ENCODE measurements at regions not wholly inside any gene's neighbourhood (a gene's known extent, or its start where the extent isn't known, plus 50 kb on each side); places are given as distances from the start of the nearest gene placed in this dataset.

- DNase-seq (ENCODE audit: low read depth, low spot score): no peak
These were observed 276.6 kb downstream of the CMPK2 start for GRCh38 chr2:6589150-6589549.

GRCh38 chr2:6590442-6590841 is 275.3 kb downstream of the CMPK2 start:
- DNase-seq (ENCODE audit: low read depth, low spot score): no peak

- no peak for DNase-seq (ENCODE audit: low read depth, low spot score)
These were observed 263.2 kb downstream of the CMPK2 start for GRCh38 chr2:6602471-6602870.

- DNase-seq (ENCODE audit: low read depth, low spot score): no peak
These were observed 259.7 kb downstream of the CMPK2 start for GRCh38 chr2:6605836-6606505.

- DNase-seq (ENCODE audit: low read depth, low spot score): no peak
These were observed 247.9 kb downstream of the CMPK2 start for GRCh38 chr2:6617794-6618193.

GRCh38 chr2:6618201-6618600 is 247.5 kb downstream of the CMPK2 start:
- DNase-seq (ENCODE audit: low read depth, low spot score): no peak

- no peak for DNase-seq (ENCODE audit: low read depth, low spot score)
These were observed 242.0 kb downstream of the CMPK2 start for GRCh38 chr2:6623746-6624145.

- no peak for DNase-seq (ENCODE audit: low read depth, low spot score)
These were observed 239.2 kb downstream of the CMPK2 start for GRCh38 chr2:6626401-6627012.

- no peak for DNase-seq (ENCODE audit: low read depth, low spot score)
These were observed 238.4 kb downstream of the CMPK2 start for GRCh38 chr2:6627316-6627715.

GRCh38 chr2:6630209-6630608 is 235.5 kb downstream of the CMPK2 start:
- DNase-seq (ENCODE audit: low read depth, low spot score): no peak

- no peak for DNase-seq (ENCODE audit: low read depth, low spot score)
These were observed 230.4 kb downstream of the CMPK2 start for GRCh38 chr2:6635296-6635695.

- DNase-seq (ENCODE audit: low read depth, low spot score): no peak
These were observed 228.4 kb downstream of the CMPK2 start for GRCh38 chr2:6637330-6637729.

- DNase-seq (ENCODE audit: low read depth, low spot score): no peak
These were observed 225.6 kb downstream of the CMPK2 start for GRCh38 chr2:6639929-6640620.

- DNase-seq (ENCODE audit: low read depth, low spot score): no peak
These were observed 225.1 kb downstream of the CMPK2 start for GRCh38 chr2:6640621-6641015.

- no peak for DNase-seq (ENCODE audit: low read depth, low spot score)
These were observed 223.8 kb downstream of the CMPK2 start for GRCh38 chr2:6641956-6642355.

- DNase-seq (ENCODE audit: low read depth, low spot score): no peak
These were observed 221.4 kb downstream of the CMPK2 start for GRCh38 chr2:6644261-6644660.

- DNase-seq (ENCODE audit: low read depth, low spot score): no peak
These were observed 220.7 kb downstream of the CMPK2 start for GRCh38 chr2:6645004-6645403.

- no peak for DNase-seq (ENCODE audit: low read depth, low spot score)
These were observed 220.0 kb downstream of the CMPK2 start for GRCh38 chr2:6645672-6646071.

GRCh38 chr2:6647046-6647445 is 218.7 kb downstream of the CMPK2 start:
- no peak for DNase-seq (ENCODE audit: low read depth, low spot score)

- no peak for DNase-seq (ENCODE audit: low read depth, low spot score)
These were observed 217.0 kb downstream of the CMPK2 start for GRCh38 chr2:6648596-6649247.

GRCh38 chr2:6650311-6650710 is 215.4 kb downstream of the CMPK2 start:
- DNase-seq (ENCODE audit: low read depth, low spot score): no peak

GRCh38 chr2:6652251-6652650 is 213.5 kb downstream of the CMPK2 start:
- DNase-seq (ENCODE audit: low read depth, low spot score): no peak
